Rectal smooth muscle tissue (tissue), 1 donor: ENCODE measurements at regions not wholly inside any gene's neighbourhood (a gene's known extent, or its start where the extent isn't known, plus 50 kb on each side); places are given as distances from the start of the nearest gene placed in this dataset.

Experiments used
- H3K27ac ChIP-seq: one replicate; pipeline ENCODE4 v1.7.0; 2013; ENCODE audit warnings: low read depth, low read length, inconsistent platforms
- H3K27me3 ChIP-seq: one replicate; pipeline ENCODE4 v1.7.0; 2013; ENCODE audit warnings: low read length; ENCODE audit not compliant: control insufficient read depth, insufficient read depth
- H3K36me3 ChIP-seq: one replicate; pipeline ENCODE4 v1.7.0; 2013; ENCODE audit warnings: low read length; ENCODE audit not compliant: control insufficient read depth, insufficient read depth
- H3K4me1 ChIP-seq: one replicate; pipeline ENCODE4 v1.7.0; 2013; ENCODE audit warnings: low read length; ENCODE audit not compliant: control insufficient read depth, insufficient read depth
- H3K4me3 ChIP-seq: one replicate; pipeline ENCODE4 v1.7.0; 2013; ENCODE audit warnings: low read length
- H3K9ac ChIP-seq: one replicate; pipeline ENCODE4 v1.7.0; 2013; ENCODE audit warnings: low read length

- no peak overlapping the region for H3K4me3 ChIP-seq
Measured at GRCh38 chr2:220465700-220466099, 838.3 kb downstream of the SLC4A3 start.

GRCh38 chr2:220466251-220466691 is 838.8 kb downstream of the SLC4A3 start:
- Histone ChIP-seq H3K4me1 (no peaks in the 10 kb centered on the region), H3K27ac (no peak overlapping the region), H3K9ac (no peak overlapping the region), H3K36me3 (no peaks in the 10 kb centered on the region), H3K27me3 (no peaks in the 10 kb centered on the region), H3K4me3 (no peak overlapping the region)

More at GRCh38 chr2:220465700-220466099, 838.3 kb downstream of the SLC4A3 start:
- no peaks in the 10 kb centered on the region for H3K4me1 ChIP-seq
- no peaks in the 10 kb centered on the region for H3K36me3 ChIP-seq
- H3K27me3 ChIP-seq, result no peaks in the 10 kb centered on the region
- H3K27ac ChIP-seq, result no peak overlapping the region
- no peak overlapping the region for H3K9ac ChIP-seq

DNA sequence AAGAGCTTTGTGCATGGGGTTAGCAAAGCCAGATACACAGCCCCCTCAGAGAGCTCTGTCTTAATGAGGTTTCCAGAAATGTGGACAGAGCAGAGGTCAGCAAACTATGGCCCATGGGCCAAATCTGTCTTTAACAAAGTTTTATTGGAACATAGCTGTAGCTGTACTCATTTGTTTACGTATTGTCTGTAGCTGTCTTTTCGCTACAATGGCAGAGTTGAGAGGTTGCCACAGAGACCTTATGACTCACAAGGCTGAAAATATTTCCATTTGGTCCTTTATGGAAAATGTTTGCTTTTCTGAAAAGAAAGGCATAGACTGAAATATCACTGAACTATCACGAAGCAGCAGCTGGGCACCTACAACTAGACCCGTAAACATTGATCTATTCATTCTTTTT is 841.8 kb downstream of the SLC4A3 start:
- no peak overlapping the region for H3K9ac ChIP-seq
- H3K27me3 ChIP-seq, result no peaks in the 10 kb centered on the region
- no peaks in the 10 kb centered on the region for H3K36me3 ChIP-seq
- no peak overlapping the region for H3K4me3 ChIP-seq
- no peak overlapping the region for H3K27ac ChIP-seq
- H3K4me1 ChIP-seq, result no peaks in the 10 kb centered on the region

DNA sequence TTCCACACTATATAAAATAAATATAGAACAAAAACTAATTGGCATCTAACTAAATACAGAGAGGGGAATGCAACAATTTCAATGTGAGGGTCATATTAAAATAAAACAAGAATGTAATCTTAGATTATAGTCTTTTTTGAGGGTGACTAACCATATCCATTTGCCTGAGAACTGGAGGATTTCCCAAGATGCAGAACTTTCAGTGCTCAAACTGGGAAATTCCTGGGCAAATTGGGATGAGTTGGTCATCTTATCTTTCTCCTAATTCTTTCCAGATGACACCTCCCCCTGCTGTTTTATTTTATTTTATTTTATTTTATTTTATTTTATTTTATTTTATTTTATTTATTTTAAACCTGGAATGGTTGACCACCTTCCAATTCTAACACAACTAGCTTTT is 846.2 kb downstream of the SLC4A3 start:
- no peak overlapping the region for H3K4me3 ChIP-seq
- H3K36me3 ChIP-seq, result no peaks in the 10 kb centered on the region
- no peak overlapping the region for H3K9ac ChIP-seq
- no peaks in the 10 kb centered on the region for H3K27me3 ChIP-seq
- no peaks in the 10 kb centered on the region for H3K4me1 ChIP-seq
- no peak overlapping the region for H3K27ac ChIP-seq

- H3K27ac ChIP-seq, result no peak overlapping the region
- H3K4me3 ChIP-seq, result no peak overlapping the region
- H3K27me3 ChIP-seq, result no peaks in the 10 kb centered on the region
- no peaks in the 10 kb centered on the region for H3K4me1 ChIP-seq
- no peak overlapping the region for H3K9ac ChIP-seq
- H3K36me3 ChIP-seq, result no peaks in the 10 kb centered on the region
Measured at GRCh38 chr2:220476877-220477276, 849.4 kb downstream of the SLC4A3 start.

DNA sequence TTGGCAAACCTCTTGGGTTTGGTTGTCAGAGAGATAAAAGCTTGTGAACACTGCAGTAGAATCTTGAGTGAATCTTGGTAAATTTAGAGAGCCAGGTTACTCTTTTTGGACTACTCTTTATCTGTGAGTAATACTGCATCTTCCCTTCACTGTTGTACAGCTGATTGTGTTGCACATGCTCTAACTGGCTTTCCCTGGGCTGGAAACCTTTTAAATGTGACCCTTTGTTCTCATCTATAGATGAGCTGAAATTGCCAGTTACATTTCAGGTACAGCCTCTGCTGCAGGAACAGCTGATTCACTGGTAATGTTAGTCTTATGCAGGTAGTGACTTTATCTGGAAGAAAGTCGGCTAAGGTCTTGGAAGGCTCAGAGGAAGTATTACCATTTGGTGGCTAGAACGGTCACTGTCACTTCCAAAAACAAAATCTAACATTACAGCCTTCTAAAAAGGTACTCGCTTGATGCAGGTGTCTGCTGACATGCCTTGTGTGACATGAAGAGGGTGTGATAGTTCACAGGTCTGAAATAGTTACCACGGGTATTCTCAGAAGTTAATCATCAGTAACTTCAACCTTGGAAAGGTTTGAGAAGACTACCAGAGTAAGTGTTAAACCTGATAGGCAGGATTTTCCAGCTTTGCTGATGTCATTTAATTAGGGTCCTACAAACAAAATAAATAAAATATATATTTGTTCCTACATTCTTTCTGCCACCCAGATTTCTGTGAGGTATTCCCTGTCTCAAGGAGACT is 851.1 kb downstream of the SLC4A3 start:
- Histone ChIP-seq H3K4me3 (no peak overlapping the region), H3K27me3 (no peaks in the 10 kb centered on the region), H3K36me3 (no peaks in the 10 kb centered on the region), H3K4me1 (no peaks in the 10 kb centered on the region), H3K27ac (no peak overlapping the region), H3K9ac (no peak overlapping the region)

DNA sequence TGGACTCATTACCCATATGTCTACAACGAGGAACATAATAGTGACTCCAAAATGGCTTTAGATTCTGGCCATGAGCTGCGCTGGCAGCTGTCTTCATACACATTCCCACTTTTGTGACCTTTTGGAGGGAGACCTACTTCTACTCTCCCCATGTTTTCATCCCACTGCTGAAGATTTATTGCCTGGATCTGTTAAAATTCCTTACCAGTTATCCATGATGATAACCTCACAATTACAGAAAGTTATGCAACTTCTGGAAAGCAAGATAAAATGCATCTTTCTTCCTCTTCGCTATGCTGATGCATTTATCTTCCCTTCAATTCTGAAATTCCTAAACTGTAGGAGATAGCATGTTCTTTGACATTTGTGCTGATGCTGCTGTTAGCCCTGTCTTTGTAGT is 855.3 kb downstream of the SLC4A3 start:
- Histone ChIP-seq H3K9ac (no peak overlapping the region), H3K36me3 (no peaks in the 10 kb centered on the region), H3K27ac (no peak overlapping the region), H3K4me1 (no peaks in the 10 kb centered on the region), H3K27me3 (no peaks in the 10 kb centered on the region), H3K4me3 (no peak overlapping the region)

GRCh38 chr2:220489121-220489520 is 861.7 kb downstream of the SLC4A3 start:
- H3K36me3 ChIP-seq, result no peaks in the 10 kb centered on the region
- no peak overlapping the region for H3K4me3 ChIP-seq
- H3K4me1 ChIP-seq, result no peaks in the 10 kb centered on the region
- no peaks in the 10 kb centered on the region for H3K27me3 ChIP-seq
- no peak overlapping the region for H3K27ac ChIP-seq
- H3K9ac ChIP-seq, result no peak overlapping the region

GRCh38 chr2:220491670-220492069 is 864.2 kb downstream of the SLC4A3 start:
- Histone ChIP-seq H3K36me3 (no peaks in the 10 kb centered on the region), H3K4me1 (no peaks in the 10 kb centered on the region), H3K4me3 (no peak overlapping the region), H3K27me3 (no peaks in the 10 kb centered on the region), H3K27ac (no peak overlapping the region), H3K9ac (no peak overlapping the region)

DNA sequence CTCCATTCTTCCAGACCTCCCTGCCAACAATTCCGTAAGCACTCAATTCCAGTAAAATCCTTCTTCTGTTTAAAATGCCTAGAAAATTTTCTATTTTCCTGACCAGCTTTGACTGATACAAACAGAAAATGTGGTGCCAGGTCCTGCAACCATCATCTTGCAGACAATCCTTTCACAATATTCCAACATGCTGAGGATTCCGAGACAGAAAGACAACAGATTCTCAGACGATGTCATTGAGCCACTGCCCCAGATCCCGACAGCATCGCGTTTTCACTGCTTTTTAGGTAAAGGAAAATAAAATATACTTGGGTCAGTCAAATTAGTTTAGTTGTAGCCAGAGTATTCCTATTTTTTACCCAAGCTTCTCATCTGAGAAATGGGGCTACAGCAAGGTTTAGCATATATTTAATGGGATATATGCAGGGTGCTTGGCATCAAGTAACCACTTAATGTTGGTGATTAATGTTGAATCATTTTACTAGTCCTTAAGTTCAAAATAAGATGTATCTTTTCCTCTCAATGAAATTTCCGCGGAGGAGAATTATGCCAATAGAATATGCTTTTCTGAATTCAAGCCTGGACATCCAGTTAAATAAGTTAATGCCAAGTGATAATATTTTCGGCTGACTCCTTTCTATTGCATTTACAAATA is 866.6 kb downstream of the SLC4A3 start:
- H3K9ac ChIP-seq, result no peak overlapping the region
- no peak overlapping the region for H3K4me3 ChIP-seq
- H3K36me3 ChIP-seq, result no peaks in the 10 kb centered on the region
- H3K4me1 ChIP-seq, result no peaks in the 10 kb centered on the region
- no peak overlapping the region for H3K27ac ChIP-seq
- H3K27me3 ChIP-seq, result no peaks in the 10 kb centered on the region

GRCh38 chr2:220496513-220496912 is 869.1 kb downstream of the SLC4A3 start:
- Histone ChIP-seq H3K4me1 (no peaks in the 10 kb centered on the region), H3K27ac (no peak overlapping the region), H3K9ac (no peak overlapping the region), H3K27me3 (no peaks in the 10 kb centered on the region), H3K36me3 (no peaks in the 10 kb centered on the region), H3K4me3 (no peak overlapping the region)

GRCh38 chr2:220499225-220499624 is 871.8 kb downstream of the SLC4A3 start:
- no peak overlapping the region for H3K27ac ChIP-seq
- H3K36me3 ChIP-seq, result no peaks in the 10 kb centered on the region
- no peak overlapping the region for H3K9ac ChIP-seq
- H3K27me3 ChIP-seq, result no peaks in the 10 kb centered on the region
- no peaks in the 10 kb centered on the region for H3K4me1 ChIP-seq
- H3K4me3 ChIP-seq, result no peak overlapping the region

DNA sequence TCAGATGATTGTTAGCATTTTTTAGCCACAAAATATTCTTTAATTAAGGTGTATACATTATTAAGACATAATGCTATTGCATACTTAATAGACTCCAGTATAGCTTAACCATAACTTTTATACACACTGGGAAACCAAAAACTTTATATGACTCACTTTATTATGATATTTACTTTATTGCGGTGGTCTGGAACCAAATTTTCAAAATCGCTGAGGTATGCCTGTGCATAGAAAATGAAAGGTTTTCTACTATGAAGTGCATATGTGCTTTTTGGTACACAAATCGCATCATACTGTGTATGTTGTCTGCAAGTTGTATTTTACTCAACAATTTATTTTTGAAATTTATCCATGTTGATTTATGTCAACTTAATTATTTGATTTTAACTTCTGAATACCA is 875.1 kb downstream of the SLC4A3 start:
- H3K36me3 ChIP-seq, result no peaks in the 10 kb centered on the region
- H3K4me1 ChIP-seq, result no peaks in the 10 kb centered on the region
- no peaks in the 10 kb centered on the region for H3K27me3 ChIP-seq
- no peak overlapping the region for H3K27ac ChIP-seq
- H3K9ac ChIP-seq, result no peak overlapping the region
- no peak overlapping the region for H3K4me3 ChIP-seq
